ENCODE measurements at regions not wholly inside any gene's neighbourhood (a gene's known extent, or its start where the extent isn't known, plus 50 kb on each side); places are given as distances from the start of the nearest gene placed in this dataset.

DNA sequence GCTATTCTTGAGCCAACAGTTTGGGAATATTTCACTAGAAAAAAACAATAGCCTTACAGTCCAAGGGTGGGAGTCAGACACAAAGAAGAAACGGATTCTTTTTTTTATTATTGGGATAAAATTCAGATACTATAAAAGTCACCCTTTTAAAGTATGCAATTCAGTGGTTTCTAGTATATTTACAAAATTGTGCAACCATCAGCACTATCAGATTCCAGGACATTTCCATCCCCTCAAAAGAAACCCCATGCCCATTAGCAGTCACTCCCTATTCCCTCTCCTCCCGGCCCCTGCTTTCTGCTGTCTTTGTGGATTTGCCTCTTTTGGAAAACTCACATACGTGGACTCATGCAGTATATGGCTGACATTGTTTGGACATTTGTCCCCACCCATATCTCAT is 134.4 kb downstream of the C16orf95 start:
- TF ChIP-seq, protein P1, sequence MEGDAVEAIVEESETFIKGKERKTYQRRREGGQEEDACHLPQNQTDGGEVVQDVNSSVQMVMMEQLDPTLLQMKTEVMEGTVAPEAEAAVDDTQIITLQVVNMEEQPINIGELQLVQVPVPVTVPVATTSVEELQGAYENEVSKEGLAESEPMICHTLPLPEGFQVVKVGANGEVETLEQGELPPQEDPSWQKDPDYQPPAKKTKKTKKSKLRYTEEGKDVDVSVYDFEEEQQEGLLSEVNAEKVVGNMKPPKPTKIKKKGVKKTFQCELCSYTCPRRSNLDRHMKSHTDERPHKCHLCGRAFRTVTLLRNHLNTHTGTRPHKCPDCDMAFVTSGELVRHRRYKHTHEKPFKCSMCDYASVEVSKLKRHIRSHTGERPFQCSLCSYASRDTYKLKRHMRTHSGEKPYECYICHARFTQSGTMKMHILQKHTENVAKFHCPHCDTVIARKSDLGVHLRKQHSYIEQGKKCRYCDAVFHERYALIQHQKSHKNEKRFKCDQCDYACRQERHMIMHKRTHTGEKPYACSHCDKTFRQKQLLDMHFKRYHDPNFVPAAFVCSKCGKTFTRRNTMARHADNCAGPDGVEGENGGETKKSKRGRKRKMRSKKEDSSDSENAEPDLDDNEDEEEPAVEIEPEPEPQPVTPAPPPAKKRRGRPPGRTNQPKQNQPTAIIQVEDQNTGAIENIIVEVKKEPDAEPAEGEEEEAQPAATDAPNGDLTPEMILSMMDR (IDR thresholded peaks at IDR 0.05) = no peak
- TF ChIP-seq POLR2A (IDR thresholded peaks at IDR 0.05) = no peak
